Endothelial cell of umbilical vein (primary cell): ENCODE measurements at regions not wholly inside any gene's neighbourhood (a gene's known extent, or its start where the extent isn't known, plus 50 kb on each side); places are given as distances from the start of the nearest gene placed in this dataset.

Experiments used
- BruUV-seq: library from RNA; stranded (reverse); fragments of 400-500 nt; replicated peaks from 2 replicates; lab custom pipeline; 2021; lab: Mats Ljungman, UMichigan
- CTCF ChIA-PET: fragments of 300-600, 350-600 bp; sonication (Branson Sonifier 250); formaldehyde crosslinking; loops from one replicate; lab custom pipeline; 2021; ENCODE audit warnings: antibody characterized with exemption, inconsistent platforms; lab: Charles Lee
- POLR2A ChIA-PET: fragments of 300-600, 350-600 bp; sonication (Branson Sonifier 250); formaldehyde crosslinking; loops from one replicate; lab custom pipeline; 2021; ENCODE audit warnings: antibody characterized with exemption, inconsistent platforms; lab: Charles Lee
- DNase-seq: peaks from one replicate; pipeline ENCODE4 v3.0.0-alpha.2; 2011; ENCODE audit warnings: low read depth, low spot score
- FAIRE-seq: peaks from 2 replicates; lab custom pipeline; 2011; peaks lifted over from hg19 to GRCh38; lab: Jason Lieb, UNC
- H2AFZ ChIP-seq: 2 replicates; pipeline ENCODE4 v1.6.0; 2012; ENCODE audit warnings: low read depth, low read length, control low read depth, inconsistent platforms
- H3K27ac ChIP-seq: 2 replicates; pipeline ENCODE4 v1.5.1; 2011; ENCODE audit warnings: low read depth, mild to moderate bottlenecking, control low read depth, low read length, moderate library complexity; ENCODE audit not compliant: insufficient read depth
- H3K27me3 ChIP-seq, 2 experiments: 2 replicates each; pipeline versions ENCODE4 v1.6.0 to v1.6.1; 2011; ENCODE audit warnings: low read length in 2 of 2, mixed read lengths in 1 of 2; ENCODE audit not compliant: control insufficient read depth in 2 of 2, insufficient read depth in 2 of 2
- H3K36me3 ChIP-seq, 2 experiments: 2 replicates in 1 of 2; 3 replicates in 1 of 2; pipeline ENCODE4 v1.5.1; 2011; ENCODE audit warnings: low read length in 2 of 2, mild to moderate bottlenecking in 1 of 2, moderate library complexity in 1 of 2; ENCODE audit not compliant: control insufficient read depth in 2 of 2, insufficient read depth in 2 of 2; ENCODE audit errors: extremely low read depth in 1 of 2
- H3K4me1 ChIP-seq: 3 replicates; pipeline ENCODE4 v1.5.1; 2011; ENCODE audit warnings: mild to moderate bottlenecking, low read length; ENCODE audit not compliant: control insufficient read depth, insufficient read depth; ENCODE audit errors: extremely low read depth
- H3K4me2 ChIP-seq: 2 replicates; pipeline ENCODE4 v1.6.1; 2011; ENCODE audit warnings: low read length, control low read depth, mixed read lengths; ENCODE audit not compliant: insufficient read depth
- H3K4me3 ChIP-seq, 3 experiments: fragments of 200-600 bp in 1 of 3; sonication (generic), shearing (Covaris generic) in 1 of 3; replicated peaks in 1 of 3; 2 replicates each; pipeline ENCODE4 v1.5.1; 2011 to 2016; ENCODE audit warnings: control low read depth in 3 of 3, low read length in 3 of 3, mild to moderate bottlenecking in 2 of 3, inconsistent platforms in 1 of 3, low read depth in 1 of 3, moderate library complexity in 1 of 3; ENCODE audit not compliant: insufficient read depth in 1 of 3
- H3K79me2 ChIP-seq: 2 replicates; pipeline ENCODE4 v1.6.0; 2012; ENCODE audit warnings: low read length, inconsistent platforms; ENCODE audit not compliant: control insufficient read depth, insufficient read depth
- H3K9ac ChIP-seq: replicated peaks from 2 replicates; pipeline ENCODE3; 2011; ENCODE audit warnings: low read length, control low read depth; ENCODE audit not compliant: insufficient read depth; ENCODE audit errors: extremely low read depth
- H3K9me1 ChIP-seq: replicated peaks from 3 replicates; pipeline ENCODE4 v1.6.0; 2011; ENCODE audit warnings: mild to moderate bottlenecking, low read length; ENCODE audit not compliant: control insufficient read depth, insufficient read depth; ENCODE audit errors: extremely low read depth
- H3K9me3 ChIP-seq: replicated peaks from 2 replicates; pipeline ENCODE4 v1.5.1; 2012; ENCODE audit warnings: low read length, inconsistent platforms; ENCODE audit not compliant: control insufficient read depth, insufficient read depth
- H4K20me1 ChIP-seq: replicated peaks from 2 replicates; pipeline ENCODE3; 2011; ENCODE audit warnings: mild to moderate bottlenecking, low read length; ENCODE audit not compliant: control insufficient read depth, insufficient read depth; ENCODE audit errors: extremely low read depth
- EZH2 ChIP-seq: IDR thresholded peaks from 2 replicates; pipeline ENCODE4 v1.6.1; 2012; ENCODE audit warnings: borderline replicate concordance, low read depth, mild to moderate bottlenecking, moderate library complexity, low read length, inconsistent platforms; ENCODE audit not compliant: severe bottlenecking
- FOS ChIP-seq: IDR thresholded peaks from 2 replicates; pipeline ENCODE4 v1.6.1; 2011; ENCODE audit warnings: mild to moderate bottlenecking, low read length, moderate library complexity, borderline replicate concordance; ENCODE audit not compliant: insufficient read depth
- GATA2 ChIP-seq: IDR thresholded peaks from 2 replicates; pipeline ENCODE4 v1.7.0; 2011; ENCODE audit warnings: low read depth, mild to moderate bottlenecking, moderate library complexity, mixed read lengths, low read length; ENCODE audit not compliant: insufficient read length, insufficient read depth
- JUN ChIP-seq: IDR thresholded peaks from 2 replicates; pipeline ENCODE4 v1.6.1; 2011; ENCODE audit warnings: borderline replicate concordance, low read depth; ENCODE audit not compliant: insufficient read length, insufficient read depth
- MYC ChIP-seq: IDR thresholded peaks from one replicate; pipeline ENCODE4 v1.6.1; 2011; ENCODE audit warnings: mild to moderate bottlenecking, low read depth, low read length
- POLR2A ChIP-seq: IDR thresholded peaks from 2 replicates; pipeline ENCODE4 v1.6.1; 2012; ENCODE audit warnings: low read depth, mild to moderate bottlenecking, control low read depth, low read length
- POLR2AphosphoS5 ChIP-seq: IDR thresholded peaks from 2 replicates; pipeline ENCODE4 v1.6.1; 2012; ENCODE audit warnings: low read depth, mild to moderate bottlenecking, control low read depth, low read length, moderate library complexity; ENCODE audit not compliant: insufficient read depth
- dilution Hi-C: fragments of 300-500 bp; cut with MboI; formaldehyde crosslinking; loops from one replicate; pipeline ENCODE4 v1.15.0; 2019; ENCODE audit warnings: low sequenced_read_pairs; ENCODE audit not compliant: extremely low pct_ligation_motif_present
- intact Hi-C: fragments of 100-400 bp; cut with micrococcal nuclease; formaldehyde crosslinking; loops from one replicate; pipeline ENCODE4 v1.10.0; 2022
- TF ChIP-seq, protein P1 (sequence below): IDR thresholded peaks from 2 replicates; pipeline ENCODE4 v1.6.1; 2011; ENCODE audit not compliant: insufficient read depth, insufficient read length
- TF ChIP-seq, protein P2 (sequence below), 2 donors: IDR thresholded peaks; 1 replicate in 1 of 2; 2 replicates in 1 of 2; pipeline ENCODE4 v1.5.1; 2011; ENCODE audit warnings: low read length in 2 of 2, mild to moderate bottlenecking in 2 of 2, moderate library complexity in 2 of 2, control low read depth in 1 of 2, inconsistent platforms in 1 of 2, low read depth in 1 of 2; ENCODE audit not compliant: insufficient read depth in 1 of 2; ENCODE audit errors: extremely low read depth in 1 of 2

DNA sequence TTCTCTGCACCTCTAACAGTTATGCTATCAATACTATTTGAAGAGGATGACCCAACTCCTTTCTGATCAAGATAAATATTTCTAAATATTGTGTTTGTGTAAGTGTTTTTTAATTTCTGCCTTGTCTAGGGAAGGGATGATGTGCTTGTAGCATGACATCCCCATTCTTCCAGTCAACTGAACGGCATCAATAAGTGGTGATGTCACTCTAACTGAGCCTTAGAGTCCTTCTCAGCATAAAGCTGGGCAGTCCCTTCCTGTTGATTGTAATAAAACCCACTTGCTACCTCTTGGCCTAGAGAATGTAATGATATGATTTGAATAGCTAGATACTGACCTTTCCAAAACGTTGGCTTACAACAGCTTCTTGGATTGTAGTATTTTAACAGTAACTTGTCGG, 52.5 kb upstream of the KCNJ6 start:
- Histone ChIP-seq H3K79me2 (no peaks in the 10 kb centered on the region), H3K9ac (no peak overlapping the region), H2AFZ (no peak overlapping the region), H3K4me2 (no peak overlapping the region), H4K20me1 (no peaks in the 10 kb centered on the region), H3K4me3 (no peak overlapping the region), H3K4me1 (no peaks in the 10 kb centered on the region), H3K9me1 (no peaks in the 10 kb centered on the region), H3K27me3 (peaks cover 0 to 2% of the 10 kb centered on the region in 2 experiments), H3K9me3 (no peaks in the 10 kb centered on the region), H3K27ac (no peak overlapping the region), H3K36me3 (no peaks in the 10 kb centered on the region)
- intact Hi-C loops, result no loop called here
- POLR2A ChIA-PET, result no interaction called here
- CTCF ChIA-PET, result no interaction called here
- TF ChIP-seq GATA2, result no peak
- no peak for TF ChIP-seq FOS
- TF ChIP-seq MYC, result no peak
- no peak for TF ChIP-seq EZH2
- TF ChIP-seq, protein P1, sequence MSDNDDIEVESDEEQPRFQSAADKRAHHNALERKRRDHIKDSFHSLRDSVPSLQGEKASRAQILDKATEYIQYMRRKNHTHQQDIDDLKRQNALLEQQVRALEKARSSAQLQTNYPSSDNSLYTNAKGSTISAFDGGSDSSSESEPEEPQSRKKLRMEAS, result no peak
- TF ChIP-seq POLR2A, result no peak
- TF ChIP-seq, protein P2, sequence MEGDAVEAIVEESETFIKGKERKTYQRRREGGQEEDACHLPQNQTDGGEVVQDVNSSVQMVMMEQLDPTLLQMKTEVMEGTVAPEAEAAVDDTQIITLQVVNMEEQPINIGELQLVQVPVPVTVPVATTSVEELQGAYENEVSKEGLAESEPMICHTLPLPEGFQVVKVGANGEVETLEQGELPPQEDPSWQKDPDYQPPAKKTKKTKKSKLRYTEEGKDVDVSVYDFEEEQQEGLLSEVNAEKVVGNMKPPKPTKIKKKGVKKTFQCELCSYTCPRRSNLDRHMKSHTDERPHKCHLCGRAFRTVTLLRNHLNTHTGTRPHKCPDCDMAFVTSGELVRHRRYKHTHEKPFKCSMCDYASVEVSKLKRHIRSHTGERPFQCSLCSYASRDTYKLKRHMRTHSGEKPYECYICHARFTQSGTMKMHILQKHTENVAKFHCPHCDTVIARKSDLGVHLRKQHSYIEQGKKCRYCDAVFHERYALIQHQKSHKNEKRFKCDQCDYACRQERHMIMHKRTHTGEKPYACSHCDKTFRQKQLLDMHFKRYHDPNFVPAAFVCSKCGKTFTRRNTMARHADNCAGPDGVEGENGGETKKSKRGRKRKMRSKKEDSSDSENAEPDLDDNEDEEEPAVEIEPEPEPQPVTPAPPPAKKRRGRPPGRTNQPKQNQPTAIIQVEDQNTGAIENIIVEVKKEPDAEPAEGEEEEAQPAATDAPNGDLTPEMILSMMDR (IDR thresholded peaks at IDR 0.05; ENCODE audit: extremely low read depth in 1 of 2, insufficient read depth in 1 of 2, low read depth in 1 of 2, low read length in 2 of 2), result no peak
- no peak for TF ChIP-seq JUN
- no peak for TF ChIP-seq POLR2AphosphoS5
- BruUV-seq, result no TSS peak
- dilution Hi-C loops, result no loop called here
- no peak for DNase-seq
- no peak for FAIRE-seq
